AG04449 (cell line): ENCODE measurements at regions not wholly inside any gene's neighbourhood (a gene's known extent, or its start where the extent isn't known, plus 50 kb on each side); places are given as distances from the start of the nearest gene placed in this dataset.

ENCODE experiments used
- CTCF ChIA-PET: fragments of 350-600 bp; formaldehyde crosslinking; extraction: SDS; loops from one replicate; lab custom pipeline; 2021; ENCODE audit warnings: antibody characterized with exemption; lab: Yijun Ruan, JAX
- POLR2A ChIA-PET: fragments of 400-600, 350-600 bp; formaldehyde crosslinking; extraction: SDS; loops from one replicate; lab custom pipeline; 2020; ENCODE audit warnings: antibody characterized with exemption, inconsistent platforms; lab: Yijun Ruan, JAX
- DNase-seq: peaks from one replicate; pipeline ENCODE4 v3.0.0-alpha.2; 2010; ENCODE audit warnings: low read depth, low spot score
- H3K4me3 ChIP-seq: 2 replicates; pipeline ENCODE4 v1.5.1; 2011; ENCODE audit warnings: low read depth, mild to moderate bottlenecking, control low read depth, low read length
- TF ChIP-seq, protein P1 (sequence below): IDR thresholded peaks from one replicate; pipeline ENCODE4 v1.5.1; 2011; ENCODE audit warnings: mild to moderate bottlenecking, moderate library complexity, low read length, control low read depth, inconsistent platforms; ENCODE audit not compliant: insufficient read depth; ENCODE audit errors: missing control alignments

- TF ChIP-seq, protein P1, sequence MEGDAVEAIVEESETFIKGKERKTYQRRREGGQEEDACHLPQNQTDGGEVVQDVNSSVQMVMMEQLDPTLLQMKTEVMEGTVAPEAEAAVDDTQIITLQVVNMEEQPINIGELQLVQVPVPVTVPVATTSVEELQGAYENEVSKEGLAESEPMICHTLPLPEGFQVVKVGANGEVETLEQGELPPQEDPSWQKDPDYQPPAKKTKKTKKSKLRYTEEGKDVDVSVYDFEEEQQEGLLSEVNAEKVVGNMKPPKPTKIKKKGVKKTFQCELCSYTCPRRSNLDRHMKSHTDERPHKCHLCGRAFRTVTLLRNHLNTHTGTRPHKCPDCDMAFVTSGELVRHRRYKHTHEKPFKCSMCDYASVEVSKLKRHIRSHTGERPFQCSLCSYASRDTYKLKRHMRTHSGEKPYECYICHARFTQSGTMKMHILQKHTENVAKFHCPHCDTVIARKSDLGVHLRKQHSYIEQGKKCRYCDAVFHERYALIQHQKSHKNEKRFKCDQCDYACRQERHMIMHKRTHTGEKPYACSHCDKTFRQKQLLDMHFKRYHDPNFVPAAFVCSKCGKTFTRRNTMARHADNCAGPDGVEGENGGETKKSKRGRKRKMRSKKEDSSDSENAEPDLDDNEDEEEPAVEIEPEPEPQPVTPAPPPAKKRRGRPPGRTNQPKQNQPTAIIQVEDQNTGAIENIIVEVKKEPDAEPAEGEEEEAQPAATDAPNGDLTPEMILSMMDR, result no peak
- ChIA-PET POLR2A (no interaction called here), CTCF (no interaction called here)
- no peak for DNase-seq
- no peak overlapping the region for H3K4me3 ChIP-seq
These were observed 910.2 kb downstream of the TAF11L14 start for GRCh38 chr5:18544421-18544820.

GRCh38 chr5:18546591-18546990, 912.3 kb downstream of the TAF11L14 start:
- TF ChIP-seq, protein P1, result no peak
- no peak for DNase-seq
- CTCF ChIA-PET, result no interaction called here
- POLR2A ChIA-PET, result no interaction called here
- no peak overlapping the region for H3K4me3 ChIP-seq

- TF ChIP-seq, protein P1, result no peak
- ChIA-PET CTCF (no interaction called here), POLR2A (no interaction called here)
- DNase-seq, result no peak
- H3K4me3 ChIP-seq, result no peak overlapping the region
These were observed 917.5 kb downstream of the TAF11L14 start for GRCh38 chr5:18551716-18552115.

DNA sequence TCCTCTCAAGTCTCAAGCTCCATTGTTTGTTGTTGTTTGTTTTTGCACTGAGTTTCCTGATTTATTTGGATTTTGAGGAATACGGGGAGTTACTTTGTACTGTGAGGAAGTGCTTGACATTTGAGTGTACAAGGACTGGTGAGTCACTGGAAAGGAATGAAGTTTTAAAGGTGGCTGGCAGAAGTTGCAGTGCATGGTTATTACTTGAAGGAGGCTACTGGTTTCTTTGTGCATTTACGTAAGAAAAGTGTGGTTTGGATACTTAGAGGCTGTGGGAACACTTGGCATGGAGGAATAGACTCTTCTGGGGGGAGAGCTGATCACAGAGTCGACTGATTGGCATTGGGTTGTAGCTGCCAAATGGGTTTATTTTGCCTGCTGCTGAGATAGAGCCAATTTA, 919.0 kb downstream of the TAF11L14 start:
- ChIA-PET POLR2A (no interaction called here), CTCF (no interaction called here)
- H3K4me3 ChIP-seq, result no peak overlapping the region
- TF ChIP-seq, protein P1, result no peak
- DNase-seq, result no peak

DNA sequence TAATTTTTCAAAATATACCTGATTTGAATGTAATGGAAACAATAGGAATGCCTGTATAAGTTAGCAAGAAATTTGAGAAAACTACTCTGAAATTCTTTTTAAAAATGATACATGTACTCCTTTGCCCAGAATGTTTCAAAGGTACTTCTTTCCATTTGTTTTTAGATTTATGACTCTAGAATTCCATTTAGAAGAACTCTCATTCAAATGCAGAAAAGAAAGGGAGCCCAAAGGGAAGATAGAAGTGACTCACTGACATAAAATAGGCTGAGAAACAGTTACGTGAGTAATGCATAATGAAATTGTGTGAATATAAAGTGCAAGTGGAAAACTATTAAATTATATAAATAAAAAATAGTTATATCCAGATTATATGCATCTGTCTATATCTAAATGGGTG, 926.3 kb downstream of the TAF11L14 start:
- no peak overlapping the region for H3K4me3 ChIP-seq
- DNase-seq, result no peak
- TF ChIP-seq, protein P1, result no peak
- ChIA-PET CTCF (no interaction called here), POLR2A (no interaction called here)

DNA sequence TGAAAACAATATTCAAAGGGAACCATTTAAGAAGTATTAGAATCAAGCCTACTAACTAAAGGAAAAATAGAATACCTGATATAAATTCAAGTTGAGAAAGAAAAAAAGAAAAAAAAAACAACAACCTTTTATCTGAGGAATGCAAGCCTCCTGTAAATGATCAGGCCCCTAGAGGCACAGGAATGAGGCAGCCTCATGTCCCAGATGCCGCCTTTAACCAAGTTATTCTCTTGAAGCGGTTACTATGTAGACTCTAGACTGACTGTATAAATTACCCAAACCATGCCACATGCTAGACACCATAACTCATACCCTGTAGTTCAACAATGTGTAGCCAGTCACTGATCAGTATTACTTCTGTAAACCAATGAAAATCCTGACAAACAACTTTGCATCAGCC, 929.6 kb downstream of the TAF11L14 start:
- no peak for DNase-seq
- POLR2A ChIA-PET, result no interaction called here
- CTCF ChIA-PET, result no interaction called here

More for the DNA sequence above, 929.6 kb downstream of the TAF11L14 start:
- H3K4me3 ChIP-seq, result no peak overlapping the region
- TF ChIP-seq, protein P1, result no peak
